Left forelimb (tissue), 1 donor: ENCODE measurements at regions not wholly inside any gene's neighbourhood (a gene's known extent, or its start where the extent isn't known, plus 50 kb on each side); places are given as distances from the start of the nearest gene placed in this dataset.

Experiments
- DNase-seq: peaks from one replicate; pipeline ENCODE4 v3.0.0-alpha.2; 2018; ENCODE audit warnings: low spot score

DNA sequence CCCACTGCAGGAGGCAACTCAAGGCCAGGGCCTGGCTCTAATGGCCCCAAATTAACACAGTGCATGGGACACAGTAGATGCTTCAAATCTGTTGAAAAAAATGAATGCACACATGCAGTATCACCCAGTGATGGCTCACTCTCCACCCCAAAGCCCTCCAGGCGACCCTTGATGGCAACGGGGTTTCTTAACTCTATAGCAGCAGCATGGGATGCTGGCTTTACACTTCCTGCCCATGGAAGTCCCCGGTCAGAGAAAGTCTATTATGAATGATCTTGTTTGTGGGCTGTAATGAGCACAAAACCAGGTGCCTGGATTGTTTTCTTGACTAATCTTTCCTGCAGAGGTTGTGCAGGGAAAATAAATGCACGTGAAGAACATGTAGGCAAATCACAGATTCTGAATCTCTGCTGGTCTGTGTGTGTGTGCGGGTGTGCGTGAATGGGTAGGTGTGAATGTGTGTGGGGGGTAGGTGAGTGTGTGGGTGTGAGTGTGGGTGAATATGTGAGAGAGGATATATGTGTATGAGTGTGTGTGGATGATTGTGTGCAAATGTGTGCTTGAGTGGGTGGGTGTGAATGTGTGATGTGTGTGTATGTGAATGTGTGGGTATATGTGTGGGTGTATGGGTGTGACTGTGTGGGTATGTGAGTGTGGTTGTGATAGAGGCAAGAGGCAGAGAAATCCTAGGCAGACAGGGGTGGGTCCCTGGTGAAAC, 60.1 kb upstream of the MLN start:
- DNase-seq, result no peak

DNA sequence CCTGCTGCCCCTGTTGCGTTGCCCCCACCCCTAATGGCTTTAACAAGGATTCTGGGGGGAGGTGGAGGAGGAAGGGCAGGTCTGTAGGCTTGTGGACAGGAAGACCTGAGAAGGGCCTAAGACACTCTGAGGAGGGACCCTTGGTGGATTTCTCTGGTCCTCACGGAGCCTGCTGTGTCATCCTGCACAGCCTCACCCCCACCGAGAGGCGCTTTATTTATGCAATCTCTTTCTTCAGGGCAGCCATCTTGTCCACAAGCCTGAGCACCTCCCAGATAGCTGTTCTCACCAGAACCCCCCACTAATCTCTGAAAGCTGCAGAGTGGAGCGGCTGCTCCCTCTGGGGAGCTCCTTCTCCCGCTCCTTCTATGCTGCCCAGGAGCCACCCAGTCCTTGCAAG, 59.3 kb upstream of the MLN start:
- DNase-seq, result no peak

DNA sequence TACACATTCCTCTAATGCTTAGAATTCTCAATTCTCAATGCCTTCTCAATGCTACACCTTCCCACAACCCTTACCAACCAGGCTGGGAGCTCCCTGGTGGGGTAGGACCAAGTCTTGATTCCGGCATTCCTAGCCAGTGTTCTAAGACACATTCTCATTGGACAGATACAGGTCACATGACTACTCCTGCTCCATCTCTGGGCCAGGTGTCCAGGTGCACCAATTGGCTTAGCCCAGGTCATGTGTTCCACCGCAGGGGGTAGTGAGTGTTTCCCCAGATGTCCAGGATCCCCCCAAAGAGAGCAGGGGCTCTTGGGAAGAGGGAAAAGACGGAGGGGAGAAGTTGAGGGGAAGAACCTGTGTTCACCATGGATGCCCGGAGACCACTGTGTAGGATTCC, 58.7 kb upstream of the MLN start:
- no peak for DNase-seq

DNA sequence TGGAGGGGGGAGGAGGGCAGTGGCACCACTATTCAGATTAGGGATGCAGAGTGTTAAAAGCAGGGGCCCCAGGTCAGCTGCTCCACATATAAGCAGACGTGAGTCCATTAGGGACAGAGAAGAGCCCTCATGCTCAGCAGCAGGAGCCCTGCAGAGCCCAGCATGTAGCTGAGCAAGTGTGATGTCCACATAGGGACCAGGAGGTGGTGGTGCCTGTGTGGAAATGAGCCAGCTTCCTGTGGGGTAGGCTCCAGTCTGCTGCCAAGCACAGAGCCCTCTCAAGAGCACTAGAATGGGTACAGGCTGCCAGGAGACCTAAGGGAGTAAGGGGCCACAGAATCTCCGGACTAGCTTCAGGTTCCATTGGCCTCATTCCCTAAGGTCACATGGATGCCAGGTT, 57.9 kb upstream of the MLN start:
- DNase-seq, result no peak

DNA sequence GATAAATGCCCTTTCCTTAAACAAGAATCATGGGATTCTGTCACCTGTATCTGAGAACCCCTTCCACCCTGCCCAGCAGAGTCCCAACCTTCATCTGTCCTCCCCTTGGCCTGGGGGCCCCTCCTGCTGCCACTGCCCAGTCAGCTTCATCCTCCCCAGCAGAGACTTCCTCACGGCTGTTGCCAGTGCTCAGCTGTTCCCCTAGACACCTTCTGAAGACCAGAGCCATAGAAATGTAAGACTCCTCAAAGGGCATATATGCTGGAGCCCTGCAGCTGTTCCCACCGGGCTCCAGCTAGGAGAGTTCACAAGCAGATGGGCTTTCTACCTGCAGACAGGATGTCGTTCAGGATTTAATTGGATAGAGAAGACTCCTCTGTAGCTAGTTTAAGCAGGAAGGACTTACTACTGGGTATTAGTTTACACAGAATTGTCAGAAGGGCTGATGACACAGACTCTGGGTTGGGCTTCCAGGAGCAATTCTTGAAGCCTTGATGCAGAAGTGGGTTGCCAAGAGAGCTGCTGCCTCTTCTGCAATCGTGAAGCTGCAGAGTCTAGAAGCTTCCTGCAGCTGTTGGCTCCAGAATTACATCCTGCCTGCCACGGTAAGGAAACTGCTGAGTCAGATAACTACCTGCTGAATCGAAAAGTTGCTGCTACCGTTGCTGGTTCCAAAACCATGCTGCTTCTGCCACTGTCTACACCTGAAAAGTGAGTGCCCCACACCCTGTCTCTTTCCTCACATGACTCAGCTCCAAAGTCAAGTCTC, 57.1 kb upstream of the MLN start:
- no peak for DNase-seq

DNA sequence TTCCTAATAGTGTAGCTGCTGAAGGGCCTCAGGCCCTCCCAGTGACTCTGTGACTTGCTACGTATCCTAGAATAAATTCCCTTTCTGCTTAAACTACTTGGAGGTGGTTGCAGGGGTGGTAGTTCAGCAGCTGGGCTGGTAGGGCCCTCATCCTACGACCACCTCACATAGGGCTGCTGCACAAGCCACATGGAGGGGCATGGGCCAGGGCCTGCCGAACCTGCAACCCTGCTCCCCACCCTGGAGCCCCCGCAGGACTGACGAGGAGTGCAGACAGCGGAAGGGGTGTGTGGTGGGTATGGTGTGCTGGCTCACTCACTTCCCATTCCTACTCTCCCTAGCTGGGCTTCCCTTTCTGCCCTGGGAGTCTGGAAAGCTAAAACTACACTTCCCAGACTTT, 56.2 kb upstream of the MLN start:
- DNase-seq, result no peak

DNA sequence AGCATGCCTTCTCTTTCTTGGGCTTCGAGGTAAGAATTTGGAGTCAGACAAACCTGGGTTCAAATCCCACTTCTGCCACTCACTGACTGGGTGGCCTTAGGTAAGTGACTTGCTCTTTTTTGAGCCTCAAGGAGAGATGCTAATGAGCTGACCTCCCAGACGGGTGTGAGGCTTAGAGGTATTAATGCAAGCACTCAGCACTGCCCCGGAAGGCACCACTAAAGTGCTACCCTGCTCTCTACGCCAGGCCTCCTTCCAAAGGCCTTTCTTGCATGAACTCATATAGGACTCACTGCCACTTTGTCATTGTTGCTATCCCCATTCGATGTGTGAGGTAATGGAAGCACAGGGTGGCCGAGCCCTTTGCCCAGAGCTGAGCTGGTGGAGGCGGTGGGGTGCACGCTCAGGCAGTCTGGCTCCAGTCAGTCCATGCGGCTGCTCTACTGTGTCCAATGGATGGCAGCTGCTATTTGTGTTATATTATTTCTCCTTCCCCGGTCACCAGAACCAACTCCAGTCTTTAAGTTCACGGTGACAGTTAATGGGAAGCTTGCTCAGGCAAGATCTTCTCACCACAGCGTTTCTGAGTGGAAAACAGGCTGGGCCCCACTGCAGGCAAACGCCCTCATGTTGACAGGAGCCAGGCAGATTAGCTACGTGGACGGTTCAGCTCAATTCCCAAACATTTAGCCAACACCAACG, 55.2 kb upstream of the MLN start:
- DNase-seq, result no peak

DNA sequence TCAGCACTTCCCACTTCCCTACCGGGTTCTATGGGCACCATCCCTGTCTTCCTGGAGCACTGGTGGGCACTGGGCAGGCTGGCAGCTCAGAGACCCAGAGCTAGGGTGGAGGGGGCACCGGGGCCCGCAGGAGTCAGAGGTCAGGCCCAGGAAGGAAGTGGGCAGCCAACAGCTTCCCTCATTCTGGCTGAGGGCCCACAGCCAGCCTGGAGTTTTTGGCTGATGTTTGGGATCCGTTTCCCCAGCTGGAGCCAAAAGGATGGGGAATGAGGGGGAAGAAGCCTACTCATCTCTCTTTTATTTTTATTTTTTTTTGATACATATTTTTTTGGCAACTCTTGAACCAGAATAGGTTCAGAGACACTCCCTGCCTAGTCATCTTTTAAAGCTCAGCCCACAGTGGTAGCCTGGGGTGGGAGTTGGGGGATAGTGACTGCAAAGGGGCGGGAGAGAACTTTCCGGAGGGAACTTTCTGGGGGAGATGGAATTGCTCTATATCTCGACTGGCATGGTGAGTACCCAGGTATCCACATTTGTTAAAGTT, 54.2 kb upstream of the MLN start:
- no peak for DNase-seq

DNA sequence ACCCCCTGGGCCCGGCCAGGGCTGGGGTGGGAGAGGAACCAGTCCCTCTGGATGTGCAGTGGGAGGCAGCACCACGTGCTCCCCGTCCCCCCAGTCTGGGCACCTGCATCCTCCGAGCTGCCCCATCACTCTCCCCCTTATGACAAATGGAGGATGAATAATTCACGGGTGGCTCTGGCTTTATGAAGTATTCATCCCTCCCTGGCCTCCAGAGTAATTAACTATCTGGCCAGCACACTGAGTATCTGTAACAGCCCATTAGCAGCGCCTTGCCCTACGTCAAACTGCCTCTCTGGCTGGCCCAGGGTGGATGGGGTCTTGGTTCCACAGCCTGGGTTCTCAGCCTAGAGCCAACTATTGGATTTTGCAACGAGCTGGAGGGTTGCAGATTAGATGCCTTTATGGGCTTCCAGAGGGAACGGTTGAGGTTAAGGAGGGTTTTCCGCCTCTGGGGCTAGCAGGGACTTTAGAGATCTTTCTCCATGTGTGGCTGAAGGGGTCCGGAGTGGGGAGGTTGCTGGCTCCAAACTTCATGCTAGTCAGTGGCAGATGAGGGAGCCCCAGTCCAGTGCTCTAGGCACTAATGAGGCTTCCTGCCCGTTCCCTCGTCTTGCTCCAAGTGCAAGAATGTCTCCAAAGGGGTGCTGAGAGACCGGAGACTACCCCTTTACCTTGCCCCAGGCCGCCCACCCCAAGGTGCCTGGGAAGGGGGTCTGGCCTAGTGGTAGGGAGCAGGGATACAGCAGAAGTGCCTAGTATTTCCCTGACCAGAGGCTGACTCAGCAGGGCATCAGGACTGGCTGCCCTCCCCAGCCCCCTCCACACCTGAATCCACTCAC, 53.5 kb upstream of the MLN start:
- DNase-seq, result no peak

DNA sequence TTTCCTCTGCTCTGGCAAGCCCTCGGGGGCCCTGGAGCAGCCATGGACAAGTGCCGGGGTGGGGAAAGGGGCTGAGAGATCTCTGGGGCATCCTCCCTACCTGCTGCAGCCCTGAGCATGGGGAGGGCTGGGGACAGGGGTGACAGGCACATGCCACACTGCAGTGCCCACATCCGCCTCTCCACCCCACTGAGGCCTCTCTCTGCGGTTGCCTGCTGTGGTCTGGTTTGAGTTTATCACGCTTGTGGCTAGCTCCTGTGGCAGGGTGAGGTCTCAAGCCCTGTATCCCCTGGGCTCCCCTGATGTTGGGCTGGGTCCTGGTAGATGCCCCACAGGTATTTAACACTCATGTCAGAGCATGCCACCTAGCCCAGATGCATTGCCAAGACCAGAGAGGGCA, 52.9 kb upstream of the MLN start:
- no peak for DNase-seq

DNA sequence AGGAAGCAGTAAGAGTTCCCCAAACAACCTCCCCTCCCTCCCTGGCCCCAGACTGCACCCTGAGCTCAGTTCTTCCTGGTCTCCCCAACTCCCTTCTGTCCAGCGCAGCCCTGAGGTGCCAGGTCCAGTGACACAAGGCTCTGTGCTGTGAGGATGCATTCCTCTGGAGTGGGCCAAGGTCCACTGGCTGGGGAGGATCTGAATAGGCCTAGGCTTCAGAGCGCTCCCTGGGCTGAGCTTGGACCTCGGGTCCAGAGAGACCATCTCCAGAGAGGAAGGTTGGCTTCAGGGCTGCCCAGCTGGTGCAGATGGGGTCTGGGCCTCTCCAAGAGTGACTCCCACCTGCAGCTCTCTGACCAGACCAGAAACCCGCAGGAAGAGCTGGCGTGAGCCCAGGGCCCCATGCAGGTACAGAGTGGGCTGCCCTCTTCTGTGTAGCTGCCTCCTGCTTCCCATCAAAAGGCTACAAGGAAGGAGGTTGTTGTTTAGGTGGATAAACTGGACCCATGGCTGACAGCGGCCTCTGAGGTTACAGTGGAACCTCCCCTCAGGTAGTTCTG, 52.3 kb upstream of the MLN start:
- no peak for DNase-seq

DNA sequence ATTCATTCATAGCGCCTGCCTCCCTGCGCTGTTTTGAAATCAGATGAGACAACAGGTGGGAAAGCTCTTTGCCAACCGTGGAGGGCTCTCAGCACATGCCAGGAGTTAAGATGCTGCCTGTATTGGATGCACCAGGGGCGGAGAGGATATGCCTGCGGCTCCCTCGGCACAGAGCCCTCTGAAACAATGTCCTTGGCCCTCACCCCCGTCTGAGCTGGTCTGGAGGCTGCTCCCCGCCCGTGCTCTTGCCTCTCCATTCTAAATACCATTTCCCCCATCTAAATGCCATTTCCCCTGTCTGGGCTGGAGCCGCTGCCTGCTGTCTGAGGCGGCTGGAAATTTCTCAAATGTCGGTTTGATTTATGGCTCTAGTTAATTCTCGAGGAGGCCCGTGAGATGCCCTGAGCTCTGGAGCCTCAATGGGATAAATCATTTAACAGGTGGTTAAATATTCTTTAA, 50.8 kb upstream of the MLN start:
- DNase-seq, result no peak

DNA sequence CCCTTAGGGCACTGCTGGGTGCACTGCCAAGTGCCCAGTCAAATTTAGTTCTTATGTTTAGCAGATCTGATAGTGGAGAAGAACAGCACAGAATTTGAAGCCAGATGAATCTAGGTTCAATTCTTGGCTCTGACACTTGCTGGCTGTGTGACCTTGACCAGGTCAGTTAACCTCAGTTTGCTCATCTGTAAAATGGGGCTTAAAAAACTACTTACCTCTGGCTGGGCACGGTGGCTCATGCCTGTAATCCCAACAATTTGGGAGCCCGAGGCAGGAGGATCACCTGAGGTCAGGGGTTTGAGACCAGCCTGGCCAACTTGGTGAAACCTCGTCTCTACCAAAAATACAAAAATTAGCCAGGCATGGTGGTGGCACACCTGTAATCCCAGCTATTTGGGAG, 49.9 kb upstream of the MLN start:
- DNase-seq, result no peak
